SK-N-SH treated with all-trans-retinoic acid at 6 μM for 48 hours (cell line): ENCODE measurements at regions not wholly inside any gene's neighbourhood (a gene's known extent, or its start where the extent isn't known, plus 50 kb on each side); places are given as distances from the start of the nearest gene placed in this dataset.
"Not testable (repeated sequence)": the region's sequence is repeated elsewhere in the genome, so short reads cannot be mapped to it uniquely, and the experiment has no call there.

ENCODE experiments used
- ARNTL ChIP-seq: fragments of 450-650 bp; formaldehyde crosslinking; IDR thresholded peaks from 2 replicates; pipeline ENCODE4 v1.5.0; 2020; ENCODE audit warnings: low read depth, mild to moderate bottlenecking, moderate library complexity, borderline replicate concordance
- ZFP30 ChIP-seq: fragments of 450-650 bp; formaldehyde crosslinking; IDR thresholded peaks from 2 replicates; pipeline ENCODE4 v1.5.0; 2022; ENCODE audit warnings: mild to moderate bottlenecking, moderate library complexity
- ZNF8 ChIP-seq: fragments of 450-650 bp; formaldehyde crosslinking; IDR thresholded peaks from 2 replicates; pipeline ENCODE4 v1.5.0; 2020; ENCODE audit warnings: mild to moderate bottlenecking, moderate library complexity
- TF ChIP-seq, protein P1 (sequence below): fragments of 250-450 bp; sonication (Bioruptor Pico); IDR thresholded peaks from 2 replicates; pipeline ENCODE4 v1.8.0; 2020; ENCODE audit warnings: mild to moderate bottlenecking, moderate library complexity, borderline replicate concordance
- TF ChIP-seq, protein P2 (sequence below): fragments of 250-450 bp; sonication (Bioruptor Pico); IDR thresholded peaks from 2 replicates; pipeline ENCODE4 v1.5.1; 2020; ENCODE audit warnings: low read depth, mild to moderate bottlenecking, moderate library complexity
- TF ChIP-seq, protein P3 (sequence below): fragments of 250-450 bp; sonication (Bioruptor Pico); IDR thresholded peaks from 2 replicates; pipeline ENCODE4 v1.5.0; 2020; ENCODE audit warnings: mild to moderate bottlenecking, moderate library complexity

DNA sequence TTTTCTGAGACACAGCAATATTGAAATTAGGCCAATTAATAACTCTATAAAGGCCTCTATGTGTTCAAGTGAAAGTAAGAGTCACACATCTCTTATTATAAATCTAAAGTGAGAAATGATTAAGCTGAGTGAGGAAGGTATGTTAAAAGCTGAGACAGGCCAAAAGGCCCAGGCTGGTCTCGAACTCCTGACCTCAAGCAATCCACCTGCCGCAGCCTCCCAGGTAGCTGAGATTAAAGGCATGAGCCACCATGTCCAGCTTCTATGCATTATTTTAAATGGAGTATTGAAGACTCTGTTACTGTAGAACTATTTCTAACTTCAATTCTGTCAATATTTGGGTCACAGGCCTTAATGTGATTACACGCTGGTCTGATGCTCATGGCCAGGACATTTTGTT, 1706.9 kb downstream of the SPATA31A7 start:
- TF ChIP-seq, protein P1, sequence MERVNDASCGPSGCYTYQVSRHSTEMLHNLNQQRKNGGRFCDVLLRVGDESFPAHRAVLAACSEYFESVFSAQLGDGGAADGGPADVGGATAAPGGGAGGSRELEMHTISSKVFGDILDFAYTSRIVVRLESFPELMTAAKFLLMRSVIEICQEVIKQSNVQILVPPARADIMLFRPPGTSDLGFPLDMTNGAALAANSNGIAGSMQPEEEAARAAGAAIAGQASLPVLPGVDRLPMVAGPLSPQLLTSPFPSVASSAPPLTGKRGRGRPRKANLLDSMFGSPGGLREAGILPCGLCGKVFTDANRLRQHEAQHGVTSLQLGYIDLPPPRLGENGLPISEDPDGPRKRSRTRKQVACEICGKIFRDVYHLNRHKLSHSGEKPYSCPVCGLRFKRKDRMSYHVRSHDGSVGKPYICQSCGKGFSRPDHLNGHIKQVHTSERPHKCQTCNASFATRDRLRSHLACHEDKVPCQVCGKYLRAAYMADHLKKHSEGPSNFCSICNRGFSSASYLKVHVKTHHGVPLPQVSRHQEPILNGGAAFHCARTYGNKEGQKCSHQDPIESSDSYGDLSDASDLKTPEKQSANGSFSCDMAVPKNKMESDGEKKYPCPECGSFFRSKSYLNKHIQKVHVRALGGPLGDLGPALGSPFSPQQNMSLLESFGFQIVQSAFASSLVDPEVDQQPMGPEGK (CRISPR knock-in tag) = not testable (repeated sequence)
- not testable (repeated sequence) for TF ChIP-seq ZNF8, ARNTL, ZFP30 (CRISPR knock-in tag)
- TF ChIP-seq, protein P2, sequence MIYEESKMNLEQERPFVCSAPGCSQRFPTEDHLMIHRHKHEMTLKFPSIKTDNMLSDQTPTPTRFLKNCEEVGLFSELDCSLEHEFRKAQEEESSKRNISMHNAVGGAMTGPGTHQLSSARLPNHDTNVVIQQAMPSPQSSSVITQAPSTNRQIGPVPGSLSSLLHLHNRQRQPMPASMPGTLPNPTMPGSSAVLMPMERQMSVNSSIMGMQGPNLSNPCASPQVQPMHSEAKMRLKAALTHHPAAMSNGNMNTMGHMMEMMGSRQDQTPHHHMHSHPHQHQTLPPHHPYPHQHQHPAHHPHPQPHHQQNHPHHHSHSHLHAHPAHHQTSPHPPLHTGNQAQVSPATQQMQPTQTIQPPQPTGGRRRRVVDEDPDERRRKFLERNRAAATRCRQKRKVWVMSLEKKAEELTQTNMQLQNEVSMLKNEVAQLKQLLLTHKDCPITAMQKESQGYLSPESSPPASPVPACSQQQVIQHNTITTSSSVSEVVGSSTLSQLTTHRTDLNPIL (CRISPR knock-in tag) = not testable (repeated sequence)
- TF ChIP-seq, protein P3, sequence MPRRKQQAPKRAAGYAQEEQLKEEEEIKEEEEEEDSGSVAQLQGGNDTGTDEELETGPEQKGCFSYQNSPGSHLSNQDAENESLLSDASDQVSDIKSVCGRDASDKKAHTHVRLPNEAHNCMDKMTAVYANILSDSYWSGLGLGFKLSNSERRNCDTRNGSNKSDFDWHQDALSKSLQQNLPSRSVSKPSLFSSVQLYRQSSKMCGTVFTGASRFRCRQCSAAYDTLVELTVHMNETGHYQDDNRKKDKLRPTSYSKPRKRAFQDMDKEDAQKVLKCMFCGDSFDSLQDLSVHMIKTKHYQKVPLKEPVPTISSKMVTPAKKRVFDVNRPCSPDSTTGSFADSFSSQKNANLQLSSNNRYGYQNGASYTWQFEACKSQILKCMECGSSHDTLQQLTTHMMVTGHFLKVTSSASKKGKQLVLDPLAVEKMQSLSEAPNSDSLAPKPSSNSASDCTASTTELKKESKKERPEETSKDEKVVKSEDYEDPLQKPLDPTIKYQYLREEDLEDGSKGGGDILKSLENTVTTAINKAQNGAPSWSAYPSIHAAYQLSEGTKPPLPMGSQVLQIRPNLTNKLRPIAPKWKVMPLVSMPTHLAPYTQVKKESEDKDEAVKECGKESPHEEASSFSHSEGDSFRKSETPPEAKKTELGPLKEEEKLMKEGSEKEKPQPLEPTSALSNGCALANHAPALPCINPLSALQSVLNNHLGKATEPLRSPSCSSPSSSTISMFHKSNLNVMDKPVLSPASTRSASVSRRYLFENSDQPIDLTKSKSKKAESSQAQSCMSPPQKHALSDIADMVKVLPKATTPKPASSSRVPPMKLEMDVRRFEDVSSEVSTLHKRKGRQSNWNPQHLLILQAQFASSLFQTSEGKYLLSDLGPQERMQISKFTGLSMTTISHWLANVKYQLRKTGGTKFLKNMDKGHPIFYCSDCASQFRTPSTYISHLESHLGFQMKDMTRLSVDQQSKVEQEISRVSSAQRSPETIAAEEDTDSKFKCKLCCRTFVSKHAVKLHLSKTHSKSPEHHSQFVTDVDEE = not testable (repeated sequence)
